HG02884 (cell line): ENCODE measurements at regions not wholly inside any gene's neighbourhood (a gene's known extent, or its start where the extent isn't known, plus 50 kb on each side); places are given as distances from the start of the nearest gene placed in this dataset.
A peak's percentile ranks its signal among the peaks of the same experiment; 100 is the strongest.
"Not testable (repeated sequence)": the region's sequence is repeated elsewhere in the genome, so short reads cannot be mapped to it uniquely, and the experiment has no call there.

Experiments used
- ATAC-seq: cut with Tn5 transposase; IDR thresholded peaks from one replicate; pipeline ENCODE4 v1.9.1; 2021; ENCODE audit warnings: mild to moderate bottlenecking, moderate library complexity; ENCODE audit not compliant: unreplicated experiment

DNA sequence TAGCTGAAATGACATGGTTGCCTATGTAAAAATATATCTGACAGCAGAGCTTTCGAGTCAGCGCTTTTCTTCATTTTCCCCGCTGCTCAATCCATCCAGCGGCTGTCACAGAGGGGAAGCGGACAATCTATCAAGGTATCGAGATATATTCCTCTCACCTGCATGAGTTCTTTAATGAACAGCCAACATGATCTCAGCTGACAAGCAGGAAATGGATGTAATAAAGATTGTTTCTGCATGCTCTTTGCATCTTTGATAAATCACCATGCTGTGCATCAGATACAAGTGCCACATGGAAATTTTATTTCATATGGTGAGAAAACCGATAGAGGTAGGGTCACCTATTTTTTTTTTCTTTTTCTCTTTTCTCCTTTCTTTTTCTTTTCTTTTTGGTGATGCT is 602.3 kb upstream of the MMS22L start:
- ATAC-seq: no peak

DNA sequence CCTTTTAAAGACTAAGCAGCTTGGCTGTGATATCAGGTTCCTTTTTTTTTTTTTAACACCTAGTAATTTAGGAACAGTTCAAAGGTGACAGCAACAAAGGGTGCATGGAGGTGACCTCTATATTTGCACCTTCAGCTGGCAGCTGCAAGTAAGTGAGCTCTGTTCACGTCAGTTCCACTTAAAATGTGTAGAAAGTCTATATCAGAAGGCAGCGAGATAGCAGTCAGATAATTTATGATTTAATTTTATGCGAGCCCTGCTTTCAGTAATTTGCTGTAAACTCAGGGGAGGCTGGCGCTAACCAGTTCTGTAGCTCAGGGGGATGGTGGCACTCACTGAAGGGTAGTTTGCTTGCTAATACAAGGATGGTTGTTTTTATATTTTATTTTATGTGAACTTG is 602.8 kb upstream of the MMS22L start:
- ATAC-seq: no peak

GRCh38 chr6:97901531-97901930 is 618.5 kb upstream of the MMS22L start:
- ATAC-seq: no peak

GRCh38 chr6:97909380-97909779 is 626.4 kb upstream of the MMS22L start:
- ATAC-seq: no peak

DNA sequence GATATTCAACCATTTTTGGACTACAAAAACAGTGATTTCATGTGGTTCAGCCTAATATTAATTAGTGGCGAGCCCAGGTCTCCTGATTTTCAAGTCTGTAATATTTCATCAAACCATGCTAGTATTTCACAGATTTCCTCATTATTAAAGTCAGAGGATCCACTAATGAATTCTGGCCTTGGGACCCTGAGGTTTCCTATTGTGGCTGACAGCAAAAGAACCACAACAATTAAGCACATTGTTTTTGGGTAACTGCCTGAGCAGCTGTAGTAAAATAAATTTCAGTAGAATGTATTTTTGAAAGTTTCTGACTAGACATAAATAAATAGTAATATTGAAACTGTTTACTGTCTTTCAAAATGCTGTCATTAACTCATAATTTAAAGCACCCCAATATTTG is 630.7 kb upstream of the MMS22L start:
- no peak for ATAC-seq

DNA sequence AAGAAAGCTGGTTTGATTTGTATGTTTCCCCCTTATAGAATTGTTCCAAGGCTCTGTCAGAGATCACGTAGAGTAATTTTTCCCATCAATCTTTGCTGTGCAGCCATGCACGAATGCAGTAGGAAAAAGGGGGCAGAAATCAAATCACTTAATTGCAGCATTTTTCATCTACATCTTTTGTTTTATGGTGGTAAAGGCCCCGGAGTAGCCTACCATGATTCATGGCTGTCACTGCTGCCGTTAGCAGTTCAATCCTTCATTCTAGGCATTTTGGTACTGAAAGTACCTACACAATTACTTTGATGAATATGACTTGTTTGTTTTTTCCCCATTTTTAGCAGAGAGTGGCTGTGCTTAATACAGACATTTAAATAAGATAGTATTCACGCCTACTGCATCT is 631.9 kb upstream of the MMS22L start:
- ATAC-seq: no peak

GRCh38 chr6:97915537-97915936 is 632.5 kb upstream of the MMS22L start:
- ATAC-seq: no peak

DNA sequence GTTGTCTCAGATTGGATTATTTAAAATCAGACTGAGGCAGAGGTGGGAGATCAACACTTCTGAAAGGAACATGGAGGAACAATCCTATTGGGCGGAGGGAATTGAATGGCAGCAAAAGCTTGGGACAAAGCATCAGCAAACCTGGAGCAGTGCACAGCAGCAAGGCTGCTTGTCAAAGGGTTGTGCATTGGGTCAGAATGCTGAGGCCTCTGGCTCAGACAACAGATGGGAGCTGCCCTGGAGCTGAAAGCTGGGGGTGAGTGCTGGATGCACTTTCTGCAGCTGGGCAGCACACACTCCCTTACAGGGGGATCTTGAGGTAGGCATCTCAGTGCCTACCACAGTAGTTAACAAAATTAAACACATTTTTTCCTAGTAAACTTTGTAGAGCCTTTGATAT is 634.4 kb upstream of the MMS22L start:
- no peak for ATAC-seq

GRCh38 chr6:97919046-97919445 is 636.0 kb upstream of the MMS22L start:
- ATAC-seq: no peak

DNA sequence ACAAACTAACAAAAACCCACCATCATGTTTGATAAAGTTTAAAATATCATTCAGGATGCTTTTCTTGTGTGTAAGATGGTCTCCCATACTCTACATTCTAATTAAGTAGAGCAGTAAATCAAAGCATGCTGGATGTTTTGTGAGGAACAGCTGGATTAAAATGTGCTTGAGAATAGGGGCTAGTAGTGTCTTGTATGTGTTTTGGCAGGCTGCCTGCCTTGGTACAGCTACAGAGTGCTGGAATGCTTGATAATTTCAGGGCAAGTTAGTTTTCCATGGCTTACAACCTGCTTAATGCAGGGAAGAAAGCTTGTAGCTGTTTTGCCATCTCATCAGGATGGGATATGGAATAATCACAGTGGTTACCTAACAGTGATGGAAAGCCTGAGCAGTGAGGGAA is 636.6 kb upstream of the MMS22L start:
- no peak for ATAC-seq

DNA sequence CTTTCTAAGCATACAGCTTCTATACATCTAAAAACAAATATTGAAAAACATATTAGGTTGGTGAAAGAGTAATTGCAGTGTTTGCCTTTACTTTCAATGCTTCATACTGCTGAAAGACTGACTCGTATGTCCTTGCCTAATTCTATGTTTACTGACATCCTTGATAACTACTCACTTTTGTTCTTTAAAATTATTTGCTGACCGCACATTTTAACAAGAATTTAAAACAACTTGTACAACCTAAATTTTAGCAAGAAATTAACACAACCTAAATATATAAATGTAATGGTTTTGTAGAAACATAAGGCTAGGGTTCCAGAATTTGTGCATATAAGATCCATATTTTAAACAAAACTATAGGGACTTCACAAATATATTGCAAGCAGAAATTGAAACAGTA is 640.2 kb upstream of the MMS22L start:
- ATAC-seq: no peak

DNA sequence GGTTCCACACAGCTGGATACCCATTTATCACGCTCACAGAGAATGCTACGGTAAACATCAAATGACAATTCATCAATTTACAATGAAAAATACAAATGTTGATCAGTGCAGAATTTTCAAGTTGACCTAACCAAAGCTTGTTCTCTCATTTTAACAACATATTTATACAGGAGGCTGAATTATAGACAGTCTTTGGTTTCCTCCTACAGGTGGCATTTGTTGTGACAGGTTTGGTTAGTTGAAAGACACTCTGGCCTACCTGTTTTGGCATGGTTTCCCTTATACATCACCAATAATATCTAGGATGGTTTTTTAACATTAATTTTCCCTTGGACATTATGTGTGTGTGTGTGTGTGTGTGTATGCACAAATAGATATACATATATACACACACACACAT is 642.5 kb upstream of the MMS22L start:
- ATAC-seq: peak; percentile 40

- ATAC-seq: no peak
Measured at GRCh38 chr6:97939440-97940168, 656.6 kb upstream of the MMS22L start.

GRCh38 chr6:97947841-97948240 is 664.8 kb upstream of the MMS22L start:
- ATAC-seq: no peak

GRCh38 chr6:97958134-97958533 is 675.1 kb upstream of the MMS22L start:
- no peak for ATAC-seq

DNA sequence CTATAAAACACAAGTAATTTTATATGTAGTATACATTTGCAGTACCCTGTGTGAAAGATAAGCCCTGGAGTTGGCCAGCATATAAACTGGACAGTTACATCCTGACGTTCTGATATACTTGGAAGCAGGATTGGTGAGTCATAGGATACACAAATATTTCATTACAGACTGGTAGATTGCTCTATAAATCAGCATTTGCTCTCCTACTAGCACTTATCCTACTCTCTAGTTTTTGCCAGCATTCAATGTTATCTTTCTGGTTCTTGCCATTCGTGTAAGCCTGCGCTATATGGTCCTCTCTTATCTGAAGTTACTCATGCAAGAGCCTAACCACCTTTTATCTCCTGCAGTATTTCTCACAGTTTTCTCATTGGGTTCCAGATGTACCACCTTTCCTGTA is 680.2 kb upstream of the MMS22L start:
- ATAC-seq: no peak

DNA sequence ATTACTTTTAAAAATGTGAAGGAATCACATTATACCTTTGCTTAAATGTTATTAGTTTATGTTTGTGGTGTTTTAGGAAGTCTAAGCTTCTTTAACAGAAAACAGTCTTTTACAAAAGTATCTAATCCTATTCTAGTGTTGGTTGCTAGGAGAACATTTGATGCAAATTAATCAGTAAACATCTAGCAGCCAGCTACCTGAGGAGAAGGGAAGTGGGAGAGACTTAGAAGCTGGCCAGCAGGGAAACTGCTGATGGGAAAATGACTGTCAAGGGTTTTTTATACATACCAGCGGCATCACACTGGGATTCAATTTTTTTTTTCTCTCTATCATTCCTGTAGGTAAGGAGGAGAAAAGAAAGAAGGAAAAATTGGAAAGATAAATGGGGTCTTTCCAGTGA is 686.0 kb upstream of the MMS22L start:
- ATAC-seq: no peak

DNA sequence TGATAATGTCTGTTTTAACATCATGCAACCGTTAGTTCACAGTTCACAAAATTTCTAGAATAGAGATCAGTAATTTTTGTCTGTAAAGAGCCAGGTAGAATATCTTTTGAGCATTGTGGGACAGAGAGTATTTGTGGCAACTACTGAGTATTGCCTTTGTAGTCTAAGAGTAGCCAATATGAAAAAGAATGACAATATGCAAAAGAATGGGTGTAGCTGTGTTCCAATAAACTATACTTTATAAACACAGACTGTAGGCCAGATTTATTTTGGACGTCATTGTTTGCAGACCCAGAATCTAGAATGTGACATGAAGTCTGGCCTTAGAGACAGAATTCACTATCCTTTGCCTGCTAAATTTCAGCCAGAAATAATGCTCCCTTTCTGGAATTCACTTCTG is 694.1 kb upstream of the MMS22L start:
- ATAC-seq: no peak

GRCh38 chr6:97978855-97979271 is 695.8 kb upstream of the MMS22L start:
- no peak for ATAC-seq

DNA sequence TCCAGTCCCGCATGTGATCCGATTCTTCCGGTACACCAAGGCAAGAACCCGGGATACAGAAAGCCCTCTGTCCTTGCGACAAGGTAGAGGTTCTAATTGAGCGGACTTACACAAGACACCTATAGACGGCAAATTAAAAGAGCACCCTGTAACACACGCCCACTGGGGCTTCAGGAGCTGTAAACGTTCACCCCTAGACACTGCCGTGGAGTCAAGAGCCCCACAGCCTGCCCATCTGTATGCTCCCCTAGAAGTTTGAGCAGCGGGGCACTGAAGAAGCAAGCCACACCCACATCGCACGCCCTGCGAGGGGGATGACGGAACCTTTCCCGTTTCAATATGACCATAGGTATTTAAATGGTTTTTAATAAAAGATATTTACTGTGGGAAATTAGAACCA is 696.3 kb upstream of the MMS22L start:
- ATAC-seq: not testable (repeated sequence)

DNA sequence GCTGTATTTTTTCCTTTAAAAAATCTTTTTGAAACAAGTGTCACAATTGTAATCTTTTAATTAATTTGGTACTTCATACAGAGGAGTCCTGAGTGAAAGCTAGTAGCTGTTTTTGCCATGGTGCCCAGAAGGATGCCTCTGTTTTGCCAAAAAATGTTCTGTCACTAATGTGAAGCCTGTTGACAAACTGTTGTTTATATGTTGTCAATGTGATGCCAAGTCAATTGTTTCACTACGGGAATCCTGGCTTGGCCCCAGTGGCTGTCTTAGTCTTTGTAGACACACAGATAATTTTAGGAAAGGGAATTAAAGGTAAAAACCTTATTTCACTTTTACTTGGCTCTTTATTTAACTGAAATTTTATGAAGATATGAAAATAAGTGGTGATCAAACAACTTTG is 706.4 kb upstream of the MMS22L start:
- ATAC-seq: no peak

GRCh38 chr6:97995158-97995557 is 712.1 kb upstream of the MMS22L start:
- ATAC-seq: no peak

DNA sequence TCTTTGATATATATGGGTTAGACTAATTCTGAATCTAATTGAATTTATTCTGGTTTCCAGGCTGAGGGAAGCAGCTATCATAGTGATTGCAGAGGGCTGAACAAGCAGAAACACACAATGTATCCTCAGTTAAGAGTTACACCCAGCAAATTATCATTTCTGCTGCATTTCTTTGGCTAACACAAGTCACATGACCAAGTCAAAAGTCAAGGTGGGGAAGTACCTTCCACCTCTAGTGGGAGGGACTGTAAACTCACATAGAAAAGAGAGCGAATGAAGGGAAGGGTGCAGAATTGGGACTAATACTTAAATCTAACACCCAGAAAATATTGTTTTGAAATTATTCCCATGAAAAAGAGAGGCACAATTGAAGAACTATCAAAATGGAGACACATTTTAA is 719.7 kb upstream of the MMS22L start:
- no peak for ATAC-seq
